ENCODE measurements at regions not wholly inside any gene's neighbourhood (a gene's known extent, or its start where the extent isn't known, plus 50 kb on each side); places are given as distances from the start of the nearest gene placed in this dataset.

DNA sequence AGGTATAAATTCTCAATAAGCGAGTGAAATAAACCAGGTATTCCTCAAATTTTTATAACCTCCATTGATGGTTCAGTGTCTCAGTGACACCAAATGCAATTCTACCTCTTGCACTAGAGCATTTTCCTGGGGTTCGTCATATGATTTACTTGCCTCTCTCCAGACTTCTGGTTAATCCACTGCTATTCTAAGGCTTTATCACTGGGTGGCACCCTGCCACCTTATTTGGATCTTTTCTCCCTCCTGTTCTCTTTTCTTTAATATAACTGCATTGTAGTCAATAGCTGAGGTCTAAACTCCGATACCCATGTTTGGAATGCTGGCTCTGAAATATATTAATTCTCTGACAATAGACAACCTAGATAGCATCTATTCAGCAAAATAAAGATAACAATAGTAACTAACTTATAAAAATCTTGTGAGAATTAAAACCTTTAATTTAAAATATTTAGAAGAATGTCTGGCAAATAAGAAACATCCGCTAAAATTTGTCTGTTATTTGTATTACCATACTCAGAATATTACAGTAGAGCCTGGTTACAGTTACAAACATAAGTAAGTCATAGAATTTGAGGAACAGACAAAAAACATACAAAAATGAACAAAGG lies 436.4 kb downstream of the PLA2G4A start:
- no peak for TF ChIP-seq EZH2 (IDR thresholded peaks at IDR 0.05; ENCODE audit: borderline replicate concordance, low read depth, low read length, severe bottlenecking)
- TF ChIP-seq, protein P1, sequence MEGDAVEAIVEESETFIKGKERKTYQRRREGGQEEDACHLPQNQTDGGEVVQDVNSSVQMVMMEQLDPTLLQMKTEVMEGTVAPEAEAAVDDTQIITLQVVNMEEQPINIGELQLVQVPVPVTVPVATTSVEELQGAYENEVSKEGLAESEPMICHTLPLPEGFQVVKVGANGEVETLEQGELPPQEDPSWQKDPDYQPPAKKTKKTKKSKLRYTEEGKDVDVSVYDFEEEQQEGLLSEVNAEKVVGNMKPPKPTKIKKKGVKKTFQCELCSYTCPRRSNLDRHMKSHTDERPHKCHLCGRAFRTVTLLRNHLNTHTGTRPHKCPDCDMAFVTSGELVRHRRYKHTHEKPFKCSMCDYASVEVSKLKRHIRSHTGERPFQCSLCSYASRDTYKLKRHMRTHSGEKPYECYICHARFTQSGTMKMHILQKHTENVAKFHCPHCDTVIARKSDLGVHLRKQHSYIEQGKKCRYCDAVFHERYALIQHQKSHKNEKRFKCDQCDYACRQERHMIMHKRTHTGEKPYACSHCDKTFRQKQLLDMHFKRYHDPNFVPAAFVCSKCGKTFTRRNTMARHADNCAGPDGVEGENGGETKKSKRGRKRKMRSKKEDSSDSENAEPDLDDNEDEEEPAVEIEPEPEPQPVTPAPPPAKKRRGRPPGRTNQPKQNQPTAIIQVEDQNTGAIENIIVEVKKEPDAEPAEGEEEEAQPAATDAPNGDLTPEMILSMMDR (IDR thresholded peaks at IDR 0.05; ENCODE audit: borderline replicate concordance, extremely low read depth, low read length, poor library complexity, severe bottlenecking), result peak; percentile 50
